IMR-90 (cell line): ENCODE measurements at regions not wholly inside any gene's neighbourhood (a gene's known extent, or its start where the extent isn't known, plus 50 kb on each side); places are given as distances from the start of the nearest gene placed in this dataset.

Source experiments
- ATAC-seq: fragments of 200-7000 bp; cut with Tn5 transposase; 2 replicates; pipeline ENCODE4 v1.9.1; 2020; ENCODE audit warnings: low read depth, mild to moderate bottlenecking, moderate library complexity
- BruUV-seq: library from RNA; stranded (reverse); fragments of 400-500 nt; replicated peaks from 2 replicates; lab custom pipeline; 2021; lab: Mats Ljungman, UMichigan
- CTCF ChIA-PET: fragments of 300-600 bp; formaldehyde crosslinking; extraction: SDS; loops from one replicate; lab custom pipeline; 2021; ENCODE audit warnings: antibody characterized with exemption; lab: Yijun Ruan, JAX
- POLR2A ChIA-PET: fragments of 300-600 bp; sonication (Branson Sonifier 250); formaldehyde crosslinking; loops from one replicate; lab custom pipeline; 2022; ENCODE audit warnings: antibody characterized with exemption; ENCODE audit not compliant: unreplicated experiment; lab: Charles Lee
- DNase-seq: peaks from one replicate; pipeline ENCODE4 v3.0.0; 2013
- H2AFZ ChIP-seq: replicated peaks from 2 replicates; pipeline ENCODE3; 2013; ENCODE audit warnings: low read length, mild to moderate bottlenecking; ENCODE audit not compliant: poor library complexity
- H2AK5ac ChIP-seq: 2 replicates; pipeline ENCODE4 v1.6.1; 2013; ENCODE audit warnings: low read depth, low read length, inconsistent platforms
- H2AK9ac ChIP-seq: replicated peaks from 2 replicates; pipeline ENCODE3; 2013; ENCODE audit warnings: mild to moderate bottlenecking, low read depth, low read length, moderate library complexity; ENCODE audit not compliant: poor library complexity
- H2BK120ac ChIP-seq: 2 replicates; pipeline ENCODE4 v1.6.1; 2013; ENCODE audit warnings: low read depth, low read length, inconsistent platforms
- H2BK15ac ChIP-seq: 3 replicates; pipeline ENCODE4 v1.6.1; 2013; ENCODE audit warnings: low read depth, low read length, inconsistent platforms
- H2BK20ac ChIP-seq: 2 replicates; pipeline ENCODE4 v1.6.1; 2013; ENCODE audit warnings: low read depth, mild to moderate bottlenecking, inconsistent platforms, low read length, moderate library complexity
- H2BK5ac ChIP-seq: 2 replicates; pipeline ENCODE4 v1.6.1; 2013; ENCODE audit warnings: mild to moderate bottlenecking, low read depth, low read length, inconsistent platforms; ENCODE audit not compliant: poor library complexity, severe bottlenecking
- H3K14ac ChIP-seq: replicated peaks from 2 replicates; pipeline ENCODE4 v1.6.1; 2013; ENCODE audit warnings: low read depth, low read length, inconsistent platforms
- H3K18ac ChIP-seq: 2 replicates; pipeline ENCODE4 v1.6.1; 2013; ENCODE audit warnings: low read depth, low read length, control low read depth
- H3K23ac ChIP-seq: 2 replicates; pipeline ENCODE4 v1.6.1; 2013; ENCODE audit warnings: low read depth, low read length, inconsistent platforms
- H3K27ac ChIP-seq: 2 replicates; pipeline ENCODE4 v1.5.1; 2013; ENCODE audit warnings: mild to moderate bottlenecking, control low read depth, low read length; ENCODE audit not compliant: insufficient read depth
- H3K27me3 ChIP-seq: 2 replicates; pipeline ENCODE4 v1.6.1; 2013; ENCODE audit warnings: low read length; ENCODE audit not compliant: control insufficient read depth, insufficient read depth
- H3K36me3 ChIP-seq: 2 replicates; pipeline ENCODE4 v1.6.1; 2013; ENCODE audit warnings: low read length, mixed read lengths; ENCODE audit not compliant: control insufficient read depth, insufficient read depth
- H3K4ac ChIP-seq: 2 replicates; pipeline ENCODE4 v1.6.1; 2013; ENCODE audit warnings: low read depth, low read length, inconsistent platforms
- H3K4me1 ChIP-seq: 2 replicates; pipeline ENCODE4 v1.6.1; 2013; ENCODE audit warnings: low read length, mixed read lengths; ENCODE audit not compliant: control insufficient read depth, insufficient read depth
- H3K4me2 ChIP-seq: 2 replicates; pipeline ENCODE4 v1.6.1; 2013; ENCODE audit warnings: low read depth, mild to moderate bottlenecking, control low read depth, low read length, moderate library complexity
- H3K4me3 ChIP-seq: 2 replicates; pipeline ENCODE4 v1.5.1; 2013; ENCODE audit warnings: low read depth, mild to moderate bottlenecking, control low read depth, low read length, moderate library complexity; ENCODE audit not compliant: insufficient read depth
- H3K56ac ChIP-seq: 2 replicates; pipeline ENCODE4 v1.6.1; 2013; ENCODE audit warnings: low read length, inconsistent platforms; ENCODE audit not compliant: insufficient read depth; ENCODE audit errors: extremely low read depth
- H3K79me1 ChIP-seq, 2 experiments: 2 replicates each; pipeline ENCODE4 v1.6.1; 2013; ENCODE audit warnings: low read length in 2 of 2, inconsistent platforms in 1 of 2, low read depth in 1 of 2
- H3K9ac ChIP-seq: 2 replicates; pipeline ENCODE4 v1.6.1; 2013; ENCODE audit warnings: low read depth, low read length, control low read depth
- H3K9me1 ChIP-seq: 2 replicates; pipeline ENCODE4 v1.6.1; 2013; ENCODE audit warnings: low read length, inconsistent platforms; ENCODE audit not compliant: insufficient read depth
- H3K9me3 ChIP-seq: 2 replicates; pipeline ENCODE4 v1.6.1; 2013; ENCODE audit warnings: low read length; ENCODE audit not compliant: control insufficient read depth, insufficient read depth
- H4K20me1 ChIP-seq: 2 replicates; pipeline ENCODE4 v1.6.1; 2013; ENCODE audit warnings: low read length, inconsistent platforms; ENCODE audit not compliant: insufficient read depth
- H4K5ac ChIP-seq: 2 replicates; pipeline ENCODE4 v1.6.1; 2013; ENCODE audit warnings: mild to moderate bottlenecking, low read depth, low read length, control low read depth
- H4K8ac ChIP-seq, 2 experiments: 2 replicates each; pipeline ENCODE4 v1.6.1; 2013; ENCODE audit warnings: low read depth in 2 of 2, low read length in 2 of 2, control low read depth in 1 of 2, inconsistent platforms in 1 of 2
- H4K91ac ChIP-seq: 2 replicates; pipeline ENCODE4 v1.6.1; 2013; ENCODE audit warnings: low read depth, low read length, inconsistent platforms; ENCODE audit not compliant: insufficient read depth
- BHLHE40 ChIP-seq: fragments of 150-350 bp; IDR thresholded peaks from 2 replicates; pipeline ENCODE4 v1.6.1; 2016; ENCODE audit warnings: mild to moderate bottlenecking, low read depth, low read length
- CEBPB ChIP-seq: IDR thresholded peaks from 2 replicates; pipeline ENCODE4 v1.6.1; 2012; ENCODE audit warnings: low read depth, low read length, improper control_type of control experiment
- CHD1 ChIP-seq: IDR thresholded peaks from 2 replicates; pipeline ENCODE4 v1.6.1; 2012; ENCODE audit warnings: low read depth, low read length, improper control_type of control experiment
- FOS ChIP-seq: fragments of 150-350 bp; IDR thresholded peaks from 2 replicates; pipeline ENCODE4 v1.6.1; 2016; ENCODE audit warnings: low read depth, low read length
- MAFK ChIP-seq: IDR thresholded peaks from 2 replicates; pipeline ENCODE4 v1.6.1; 2012; ENCODE audit warnings: low read depth, low read length, improper control_type of control experiment
- MAZ ChIP-seq: IDR thresholded peaks from 2 replicates; pipeline ENCODE4 v1.6.1; 2012; ENCODE audit warnings: low read depth, mild to moderate bottlenecking, low read length, improper control_type of control experiment, moderate library complexity, borderline replicate concordance
- NFE2L2 ChIP-seq: fragments of 150-350 bp; IDR thresholded peaks from 2 replicates; pipeline ENCODE4 v1.6.1; 2016; ENCODE audit warnings: low read depth, mild to moderate bottlenecking, low read length
- POLR2A ChIP-seq: IDR thresholded peaks from 2 replicates; pipeline ENCODE4 v1.6.1; 2012; ENCODE audit warnings: mild to moderate bottlenecking, low read depth, low read length
- RCOR1 ChIP-seq: IDR thresholded peaks from 2 replicates; pipeline ENCODE4 v1.6.1; 2012; ENCODE audit warnings: mild to moderate bottlenecking, low read length, improper control_type of control experiment; ENCODE audit not compliant: insufficient replicate concordance
- SMC3 ChIP-seq: fragments of 150-350 bp; IDR thresholded peaks from 2 replicates; pipeline ENCODE4 v1.6.1; 2016; ENCODE audit warnings: low read depth, mild to moderate bottlenecking, antibody characterized with exemption, low read length, moderate library complexity
- dilution Hi-C: fragments of 300-500 bp; cut with HindIII; formaldehyde crosslinking; loops from one replicate; pipeline ENCODE4 v1.14.3; 2018; ENCODE audit warnings: low sequenced_read_pairs; ENCODE audit not compliant: unreplicated experiment
- in situ Hi-C: fragments of 300-500 bp; cut with MboI; formaldehyde crosslinking; loops from 3 replicates; pipeline ENCODE4 v1.14.3; 2019; ENCODE audit warnings: low sequenced_read_pairs, inconsistent platforms, mixed read lengths
- intact Hi-C: fragments of 100-400 bp; cut with micrococcal nuclease; formaldehyde crosslinking; loops from 2 replicates; pipeline ENCODE4 v1.10.0; 2022
- TF ChIP-seq, protein P1 (sequence below): fragments of 150-350 bp; IDR thresholded peaks from 2 replicates; pipeline ENCODE4 v1.6.1; 2017; ENCODE audit warnings: mild to moderate bottlenecking, antibody characterized with exemption, low read length, low read depth
- TF ChIP-seq, protein P2 (sequence below): fragments of 150-350 bp; IDR thresholded peaks from 2 replicates; pipeline ENCODE4 v1.6.1; 2016; ENCODE audit warnings: low read depth, mild to moderate bottlenecking, low read length, moderate library complexity, borderline replicate concordance
- TF ChIP-seq, protein P3 (sequence below): conservative IDR thresholded peaks from 2 replicates; pipeline ENCODE4 v1.5.1; 2012; ENCODE audit warnings: mild to moderate bottlenecking, low read depth, low read length, improper control_type of control experiment

DNA sequence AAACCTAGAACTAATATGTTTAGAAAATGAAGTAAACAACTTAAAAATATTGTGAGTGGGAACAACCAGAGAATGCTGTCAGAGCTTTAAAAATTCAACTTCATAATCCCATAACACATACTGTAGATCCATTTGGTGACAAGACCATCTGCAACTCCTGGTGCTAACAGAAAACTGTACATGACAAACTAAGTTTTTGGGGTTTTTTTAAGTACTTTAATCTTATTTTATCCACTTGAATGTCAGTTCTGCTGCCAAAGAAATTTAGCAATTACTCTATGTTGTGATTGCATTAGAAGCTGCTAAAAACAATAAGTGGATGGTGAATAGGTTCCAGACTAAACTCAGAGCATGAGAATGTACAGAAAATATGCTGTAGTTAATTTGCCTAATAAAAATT, 345.4 kb downstream of the COL12A1 start:
- no peaks in the 10 kb centered on the region for H3K79me1 ChIP-seq
- no peak overlapping the region for H3K27ac ChIP-seq
- H4K5ac ChIP-seq: no peak overlapping the region
- dilution Hi-C loops (no loop called here), intact Hi-C loops (no loop called here), in situ Hi-C loops (no loop called here)
- H3K4ac ChIP-seq: no peak overlapping the region
- no peaks in the 10 kb centered on the region for H3K36me3 ChIP-seq
- H3K56ac ChIP-seq: no peak overlapping the region
- H3K9ac ChIP-seq: no peak overlapping the region
- H3K4me3 ChIP-seq: no peak overlapping the region
- BruUV-seq: no TSS peak
- H4K91ac ChIP-seq: no peak overlapping the region
- no peaks in the 10 kb centered on the region for H3K27me3 ChIP-seq
- ATAC-seq: no peak
- no peaks in the 10 kb centered on the region for H4K20me1 ChIP-seq
- H2BK15ac ChIP-seq: no peak overlapping the region
- no peak overlapping the region for H3K4me2 ChIP-seq
- no peak overlapping the region for H2AK9ac ChIP-seq
- H4K8ac ChIP-seq: no peak overlapping the region
- H3K9me1 ChIP-seq: no peaks in the 10 kb centered on the region
- H2AFZ ChIP-seq: no peak overlapping the region
- no peak overlapping the region for H3K23ac ChIP-seq
- no peak overlapping the region for H2BK20ac ChIP-seq
- H2BK120ac ChIP-seq: no peak overlapping the region
- no peaks in the 10 kb centered on the region for H3K4me1 ChIP-seq
- no peak for DNase-seq
- ChIA-PET POLR2A (no interaction called here), CTCF (no interaction called here)
- H2AK5ac ChIP-seq: no peak overlapping the region
- H3K9me3 ChIP-seq: no peaks in the 10 kb centered on the region
- H3K18ac ChIP-seq: no peak overlapping the region
- H3K14ac ChIP-seq: no peak overlapping the region
- H2BK5ac ChIP-seq: no peak overlapping the region
- TF ChIP-seq, protein P1, sequence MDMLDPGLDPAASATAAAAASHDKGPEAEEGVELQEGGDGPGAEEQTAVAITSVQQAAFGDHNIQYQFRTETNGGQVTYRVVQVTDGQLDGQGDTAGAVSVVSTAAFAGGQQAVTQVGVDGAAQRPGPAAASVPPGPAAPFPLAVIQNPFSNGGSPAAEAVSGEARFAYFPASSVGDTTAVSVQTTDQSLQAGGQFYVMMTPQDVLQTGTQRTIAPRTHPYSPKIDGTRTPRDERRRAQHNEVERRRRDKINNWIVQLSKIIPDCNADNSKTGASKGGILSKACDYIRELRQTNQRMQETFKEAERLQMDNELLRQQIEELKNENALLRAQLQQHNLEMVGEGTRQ: no peak
- TF ChIP-seq MAZ (no peak), SMC3 (no peak), CHD1 (no peak), CEBPB (no peak), RCOR1 (no peak), MAFK (no peak), NFE2L2 (no peak), BHLHE40 (no peak), FOS (no peak), POLR2A (no peak)
- TF ChIP-seq, protein P2, sequence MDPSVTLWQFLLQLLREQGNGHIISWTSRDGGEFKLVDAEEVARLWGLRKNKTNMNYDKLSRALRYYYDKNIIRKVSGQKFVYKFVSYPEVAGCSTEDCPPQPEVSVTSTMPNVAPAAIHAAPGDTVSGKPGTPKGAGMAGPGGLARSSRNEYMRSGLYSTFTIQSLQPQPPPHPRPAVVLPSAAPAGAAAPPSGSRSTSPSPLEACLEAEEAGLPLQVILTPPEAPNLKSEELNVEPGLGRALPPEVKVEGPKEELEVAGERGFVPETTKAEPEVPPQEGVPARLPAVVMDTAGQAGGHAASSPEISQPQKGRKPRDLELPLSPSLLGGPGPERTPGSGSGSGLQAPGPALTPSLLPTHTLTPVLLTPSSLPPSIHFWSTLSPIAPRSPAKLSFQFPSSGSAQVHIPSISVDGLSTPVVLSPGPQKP: no peak
- TF ChIP-seq, protein P3, sequence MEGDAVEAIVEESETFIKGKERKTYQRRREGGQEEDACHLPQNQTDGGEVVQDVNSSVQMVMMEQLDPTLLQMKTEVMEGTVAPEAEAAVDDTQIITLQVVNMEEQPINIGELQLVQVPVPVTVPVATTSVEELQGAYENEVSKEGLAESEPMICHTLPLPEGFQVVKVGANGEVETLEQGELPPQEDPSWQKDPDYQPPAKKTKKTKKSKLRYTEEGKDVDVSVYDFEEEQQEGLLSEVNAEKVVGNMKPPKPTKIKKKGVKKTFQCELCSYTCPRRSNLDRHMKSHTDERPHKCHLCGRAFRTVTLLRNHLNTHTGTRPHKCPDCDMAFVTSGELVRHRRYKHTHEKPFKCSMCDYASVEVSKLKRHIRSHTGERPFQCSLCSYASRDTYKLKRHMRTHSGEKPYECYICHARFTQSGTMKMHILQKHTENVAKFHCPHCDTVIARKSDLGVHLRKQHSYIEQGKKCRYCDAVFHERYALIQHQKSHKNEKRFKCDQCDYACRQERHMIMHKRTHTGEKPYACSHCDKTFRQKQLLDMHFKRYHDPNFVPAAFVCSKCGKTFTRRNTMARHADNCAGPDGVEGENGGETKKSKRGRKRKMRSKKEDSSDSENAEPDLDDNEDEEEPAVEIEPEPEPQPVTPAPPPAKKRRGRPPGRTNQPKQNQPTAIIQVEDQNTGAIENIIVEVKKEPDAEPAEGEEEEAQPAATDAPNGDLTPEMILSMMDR: no peak
